Left ventricle myocardium inferior (tissue), 1 donor: ENCODE measurements at regions not wholly inside any gene's neighbourhood (a gene's known extent, or its start where the extent isn't known, plus 50 kb on each side); places are given as distances from the start of the nearest gene placed in this dataset.

Source experiments
- DNase-seq: peaks from one replicate; pipeline ENCODE4 v3.0.0-alpha.2; 2020
- H3K27ac ChIP-seq: fragments of 200-600 bp; replicated peaks from 2 replicates; pipeline ENCODE4 v1.8.0; 2021
- H3K27me3 ChIP-seq: fragments of 200-600 bp; 2 replicates; pipeline ENCODE4 v1.8.0; 2021; ENCODE audit warnings: low read depth
- H3K36me3 ChIP-seq: fragments of 200-600 bp; 2 replicates; pipeline ENCODE4 v1.8.0; 2021
- H3K4me1 ChIP-seq: fragments of 200-600 bp; 2 replicates; pipeline ENCODE4 v1.8.0; 2021
- H3K4me3 ChIP-seq: fragments of 200-600 bp; 2 replicates; pipeline ENCODE4 v1.8.0; 2021; ENCODE audit warnings: mild to moderate bottlenecking, moderate library complexity
- H3K9me3 ChIP-seq: fragments of 200-600 bp; replicated peaks from 2 replicates; pipeline ENCODE4 v1.8.0; 2021
- intact Hi-C: fragments of 100-400 bp; cut with micrococcal nuclease; formaldehyde crosslinking; loops from one replicate; pipeline ENCODE4 v1.11.0; 2022
- TF ChIP-seq, protein P1 (sequence below): fragments of 200-600 bp; IDR thresholded peaks from 2 replicates; pipeline ENCODE4 v1.8.0; 2021; ENCODE audit warnings: antibody characterized with exemption, mild to moderate bottlenecking, borderline replicate concordance
- donor health status: DM: no; HTN: yes; CAD: no; lungs with severe emphysema.

- intact Hi-C loops, result no loop called here
- H3K4me3 ChIP-seq, result no peak overlapping the region
- no peaks in the 10 kb centered on the region for H3K27me3 ChIP-seq
- no peak overlapping the region for H3K27ac ChIP-seq
- no peaks in the 10 kb centered on the region for H3K36me3 ChIP-seq
- peaks cover 26% of the 10 kb centered on the region for H3K4me1 ChIP-seq
- DNase-seq, result no peak
- no peaks in the 10 kb centered on the region for H3K9me3 ChIP-seq
- TF ChIP-seq, protein P1, sequence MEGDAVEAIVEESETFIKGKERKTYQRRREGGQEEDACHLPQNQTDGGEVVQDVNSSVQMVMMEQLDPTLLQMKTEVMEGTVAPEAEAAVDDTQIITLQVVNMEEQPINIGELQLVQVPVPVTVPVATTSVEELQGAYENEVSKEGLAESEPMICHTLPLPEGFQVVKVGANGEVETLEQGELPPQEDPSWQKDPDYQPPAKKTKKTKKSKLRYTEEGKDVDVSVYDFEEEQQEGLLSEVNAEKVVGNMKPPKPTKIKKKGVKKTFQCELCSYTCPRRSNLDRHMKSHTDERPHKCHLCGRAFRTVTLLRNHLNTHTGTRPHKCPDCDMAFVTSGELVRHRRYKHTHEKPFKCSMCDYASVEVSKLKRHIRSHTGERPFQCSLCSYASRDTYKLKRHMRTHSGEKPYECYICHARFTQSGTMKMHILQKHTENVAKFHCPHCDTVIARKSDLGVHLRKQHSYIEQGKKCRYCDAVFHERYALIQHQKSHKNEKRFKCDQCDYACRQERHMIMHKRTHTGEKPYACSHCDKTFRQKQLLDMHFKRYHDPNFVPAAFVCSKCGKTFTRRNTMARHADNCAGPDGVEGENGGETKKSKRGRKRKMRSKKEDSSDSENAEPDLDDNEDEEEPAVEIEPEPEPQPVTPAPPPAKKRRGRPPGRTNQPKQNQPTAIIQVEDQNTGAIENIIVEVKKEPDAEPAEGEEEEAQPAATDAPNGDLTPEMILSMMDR, result no peak
Observed at GRCh38 chr1:217024911-217025310, 301.7 kb upstream of the ESRRG start.

- no peak overlapping the region for H3K4me3 ChIP-seq
- peaks cover 33% of the 10 kb centered on the region for H3K4me1 ChIP-seq
- DNase-seq, result no peak
- H3K27me3 ChIP-seq, result no peaks in the 10 kb centered on the region
- H3K27ac ChIP-seq, result no peak overlapping the region
- intact Hi-C loops, result no loop called here
- H3K36me3 ChIP-seq, result no peaks in the 10 kb centered on the region
- TF ChIP-seq, protein P1, result no peak
- H3K9me3 ChIP-seq, result no peaks in the 10 kb centered on the region
Observed at GRCh38 chr1:217021956-217022355, 298.7 kb upstream of the ESRRG start.

GRCh38 chr1:217021400-217021799, 298.2 kb upstream of the ESRRG start:
- Histone ChIP-seq H3K4me3 (no peak overlapping the region), H3K27ac (no peak overlapping the region)

GRCh38 chr1:217019475-217019874, 296.2 kb upstream of the ESRRG start:
- Histone ChIP-seq H3K4me3 (no peak overlapping the region), H3K27ac (no peak overlapping the region), H3K4me1 (peaks cover 45% of the 10 kb centered on the region), H3K36me3 (no peaks in the 10 kb centered on the region), H3K9me3 (no peaks in the 10 kb centered on the region), H3K27me3 (no peaks in the 10 kb centered on the region)
- TF ChIP-seq, protein P1, result no peak
- no peak for DNase-seq
- intact Hi-C loops, result no loop called here

More at GRCh38 chr1:217021400-217021799, 298.2 kb upstream of the ESRRG start:
- Histone ChIP-seq H3K27me3 (no peaks in the 10 kb centered on the region), H3K36me3 (no peaks in the 10 kb centered on the region), H3K9me3 (no peaks in the 10 kb centered on the region), H3K4me1 (peaks cover 38% of the 10 kb centered on the region)
- TF ChIP-seq, protein P1, result no peak
- intact Hi-C loops, result no loop called here
- DNase-seq, result no peak

DNA sequence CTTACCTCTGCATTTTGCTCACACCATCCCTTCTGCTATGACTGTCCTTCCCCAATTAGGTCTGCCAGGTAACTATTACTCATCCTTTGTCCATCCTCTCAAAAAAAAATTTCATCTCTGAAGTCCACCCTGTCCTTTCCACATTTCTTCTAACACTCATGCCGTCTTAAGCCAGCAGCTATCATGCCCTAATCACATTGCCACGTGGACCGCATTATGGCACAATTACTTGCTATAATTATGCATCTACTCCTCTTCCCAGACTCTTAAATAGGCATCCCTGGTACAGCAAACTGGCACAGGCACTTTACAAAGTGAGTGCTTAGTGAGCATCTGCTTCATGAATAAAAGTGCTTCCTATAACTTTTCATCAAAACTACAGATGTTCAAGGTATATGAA, 295.4 kb upstream of the ESRRG start:
- intact Hi-C loops, result no loop called here
- Histone ChIP-seq H3K27me3 (no peaks in the 10 kb centered on the region), H3K4me1 (peaks cover 51% of the 10 kb centered on the region), H3K9me3 (no peaks in the 10 kb centered on the region), H3K36me3 (no peaks in the 10 kb centered on the region), H3K27ac (no peak overlapping the region), H3K4me3 (no peak overlapping the region)
- DNase-seq, result no peak
- TF ChIP-seq, protein P1, result no peak

DNA sequence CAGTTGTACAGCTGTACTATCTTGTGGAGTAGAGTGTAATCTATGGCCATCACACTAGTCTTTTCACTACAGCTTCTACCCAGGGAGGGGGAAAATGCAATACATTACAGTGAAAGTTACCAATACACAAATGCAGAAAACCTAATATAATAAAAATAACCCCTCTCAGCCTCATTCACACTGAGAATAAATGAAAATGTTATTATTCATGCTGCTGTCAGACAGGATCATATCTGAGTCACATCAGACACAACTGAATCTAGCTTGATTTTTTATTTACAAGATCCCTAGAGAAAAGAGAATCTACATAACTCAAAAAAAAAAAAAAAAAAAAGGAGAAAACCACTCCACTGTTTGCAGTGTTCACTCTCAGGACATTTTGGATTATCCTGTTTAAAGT, 293.9 kb upstream of the ESRRG start:
- DNase-seq, result no peak
- H3K9me3 ChIP-seq, result no peaks in the 10 kb centered on the region
- intact Hi-C loops, result no loop called here
- H3K27me3 ChIP-seq, result no peaks in the 10 kb centered on the region
- no peak overlapping the region for H3K4me3 ChIP-seq
- no peak overlapping the region for H3K27ac ChIP-seq
- peaks cover 51% of the 10 kb centered on the region for H3K4me1 ChIP-seq
- TF ChIP-seq, protein P1, result no peak
- H3K36me3 ChIP-seq, result no peaks in the 10 kb centered on the region
